HepG2 (cell line): ENCODE measurements at regions not wholly inside any gene's neighbourhood (a gene's known extent, or its start where the extent isn't known, plus 50 kb on each side); places are given as distances from the start of the nearest gene placed in this dataset.

Source experiments
- ATAC-seq: fragments of 200-7000 bp; cut with Tn5 transposase; 3 replicates; pipeline ENCODE4 v1.9.1; 2020; ENCODE audit warnings: mild to moderate bottlenecking, moderate library complexity
- BruUV-seq: library from RNA; stranded (reverse); fragments of 400-500 nt; replicated peaks from 2 replicates; lab custom pipeline; 2021; lab: Mats Ljungman, UMichigan
- CTCF ChIA-PET: fragments of 300-600 bp; formaldehyde crosslinking; extraction: SDS; loops from one replicate; lab custom pipeline; 2021; ENCODE audit warnings: low total read pairs, inconsistent platforms, low intra/inter-chr PET ratio; lab: Yijun Ruan, JAX
- POLR2A ChIA-PET: fragments of 350-600 bp; sonication (Branson Sonifier 250); formaldehyde crosslinking; loops from one replicate; lab custom pipeline; 2020; ENCODE audit warnings: antibody characterized with exemption, inconsistent platforms; lab: Yijun Ruan, JAX
- DNase-seq: peaks from one replicate; pipeline ENCODE4 v3.0.0-alpha.2; 2015; ENCODE audit warnings: low spot score
- FAIRE-seq: peaks from 3 replicates; lab custom pipeline; 2011; peaks lifted over from hg19 to GRCh38; lab: Jason Lieb, UNC
- H2AFZ ChIP-seq: one replicate; pipeline ENCODE4 v1.6.1; 2011; ENCODE audit warnings: low read length, inconsistent platforms
- H3K27ac ChIP-seq: fragments of 300-600 bp; 3 replicates; pipeline ENCODE4 v1.8.0; 2011; ENCODE audit warnings: mixed run types, mild to moderate bottlenecking, mixed read lengths, low read length, inconsistent platforms; ENCODE audit not compliant: insufficient read depth; ENCODE audit errors: extremely low read length
- H3K27me3 ChIP-seq, 2 experiments: fragments of 200-600 bp in 1 of 2; 2 replicates in 1 of 2; 3 replicates in 1 of 2; pipeline versions ENCODE4 v1.6.0 to v1.8.0; 2011; ENCODE audit warnings: low read length in 2 of 2, mild to moderate bottlenecking in 2 of 2, moderate library complexity in 2 of 2, inconsistent platforms in 1 of 2; ENCODE audit not compliant: insufficient read depth in 2 of 2, control insufficient read depth in 1 of 2
- H3K36me3 ChIP-seq, 2 experiments: fragments of 200-600 bp in 1 of 2; replicated peaks in 1 of 2; 2 replicates in 1 of 2; 3 replicates in 1 of 2; pipeline versions ENCODE4 v1.5.1 to v1.8.0; 2011; ENCODE audit warnings: low read length in 2 of 2, inconsistent platforms in 1 of 2; ENCODE audit not compliant: insufficient read depth in 2 of 2, control insufficient read depth in 1 of 2
- H3K4me1 ChIP-seq: 2 replicates; pipeline ENCODE4 v1.5.1; 2012; ENCODE audit warnings: low read length, inconsistent platforms; ENCODE audit not compliant: insufficient read depth
- H3K4me2 ChIP-seq: 2 replicates; pipeline ENCODE4 v1.6.0; 2011; ENCODE audit warnings: low read depth, low read length, inconsistent platforms
- H3K4me3 ChIP-seq, 3 experiments: fragments of 200-600 bp in 1 of 3; sonication (generic), shearing (Covaris generic) in 1 of 3; replicated peaks in 1 of 3; 2 replicates each; pipeline ENCODE4 v1.5.1; 2011 to 2016; ENCODE audit warnings: low read length in 3 of 3, inconsistent platforms in 2 of 3, low read depth in 2 of 3, mild to moderate bottlenecking in 2 of 3, control low read depth in 1 of 3, mixed read lengths in 1 of 3; ENCODE audit not compliant: insufficient read depth in 1 of 3
- H3K79me2 ChIP-seq: one replicate; pipeline ENCODE4 v1.6.1; 2011; ENCODE audit warnings: low read length, inconsistent platforms; ENCODE audit not compliant: insufficient read depth
- H3K9ac ChIP-seq: 2 replicates; pipeline ENCODE4 v1.6.0; 2011; ENCODE audit warnings: mild to moderate bottlenecking, low read depth, low read length, inconsistent platforms; ENCODE audit not compliant: insufficient read depth
- H3K9me3 ChIP-seq: 2 replicates; pipeline ENCODE4 v1.5.1; 2012; ENCODE audit warnings: mild to moderate bottlenecking, low read length
- H4K20me1 ChIP-seq: 2 replicates; pipeline ENCODE4 v1.6.0; 2011; ENCODE audit warnings: inconsistent platforms, mild to moderate bottlenecking, low read length, moderate library complexity; ENCODE audit not compliant: insufficient read depth
- CBX5 ChIP-seq: sonication (generic); formaldehyde crosslinking; IDR thresholded peaks from 2 replicates; pipeline ENCODE4 v1.4.0; 2020; ENCODE audit warnings: missing genetic modification reagents, borderline replicate concordance
- CHCHD3 ChIP-seq: sonication (generic); formaldehyde crosslinking; IDR thresholded peaks from 2 replicates; pipeline ENCODE4 v1.8.0; 2022; ENCODE audit warnings: mild to moderate bottlenecking, missing genetic modification reagents, moderate library complexity
- KDM1A ChIP-seq: IDR thresholded peaks from 2 replicates; pipeline ENCODE4 v1.6.1; 2016; ENCODE audit warnings: missing compliant biosample characterization
- RAD51 ChIP-seq: fragments of 450-650 bp; IDR thresholded peaks from 2 replicates; pipeline ENCODE4 v1.6.1; 2016; ENCODE audit warnings: borderline replicate concordance
- SETDB1 ChIP-seq: sonication (generic); formaldehyde crosslinking; IDR thresholded peaks from 2 replicates; pipeline ENCODE4 v1.5.1; 2020; ENCODE audit warnings: missing genetic modification reagents, mild to moderate bottlenecking, borderline replicate concordance
- ZNF674 ChIP-seq: sonication (generic); formaldehyde crosslinking; IDR thresholded peaks from 2 replicates; pipeline ENCODE4 v1.5.0; 2020; ENCODE audit warnings: low read depth, mild to moderate bottlenecking, missing genetic modification reagents
- ZNF761 ChIP-seq: sonication (generic); formaldehyde crosslinking; conservative IDR thresholded peaks from 2 replicates; pipeline ENCODE4 v1.4.0; 2020; ENCODE audit warnings: mild to moderate bottlenecking, missing genetic modification reagents
- WGBS: methylation state at CpG from one replicate; pipeline ENCODE4 v1.1.6; 2017; ENCODE audit warnings: low lambda C conversion rate; 5-methylcytosine and 5-hydroxymethylcytosine counted together
- in situ Hi-C: cut with HindIII; loops from 2 replicates; pipeline ENCODE4 v1.10.0; 2017; ENCODE audit warnings: low pct_unique_long_range_greater_than_20kb; ENCODE audit not compliant: extremely low pct_ligation_motif_present
- intact Hi-C: fragments of 100-400 bp; cut with micrococcal nuclease; formaldehyde crosslinking; loops from one replicate; pipeline ENCODE4 v1.10.0; 2022; ENCODE audit not compliant: unreplicated experiment
- TF ChIP-seq, protein P1 (sequence below): sonication (generic); formaldehyde crosslinking; conservative IDR thresholded peaks from 2 replicates; pipeline ENCODE4 v1.8.0; 2022; ENCODE audit warnings: low read depth, missing genetic modification reagents
- TF ChIP-seq, protein P2 (sequence below): conservative IDR thresholded peaks from 2 replicates; pipeline ENCODE4 v1.6.1; 2018; ENCODE audit warnings: missing genetic modification reagents
- TF ChIP-seq, protein P3 (sequence below): sonication (generic); formaldehyde crosslinking; conservative IDR thresholded peaks from 2 replicates; pipeline ENCODE4 v1.4.0; 2020; ENCODE audit warnings: missing genetic modification reagents
- TF ChIP-seq, protein P4 (sequence below): sonication (generic); formaldehyde crosslinking; IDR thresholded peaks from 2 replicates; pipeline ENCODE4 v1.8.0; 2022; ENCODE audit warnings: missing genetic modification reagents, mild to moderate bottlenecking, inconsistent platforms, borderline replicate concordance

DNA sequence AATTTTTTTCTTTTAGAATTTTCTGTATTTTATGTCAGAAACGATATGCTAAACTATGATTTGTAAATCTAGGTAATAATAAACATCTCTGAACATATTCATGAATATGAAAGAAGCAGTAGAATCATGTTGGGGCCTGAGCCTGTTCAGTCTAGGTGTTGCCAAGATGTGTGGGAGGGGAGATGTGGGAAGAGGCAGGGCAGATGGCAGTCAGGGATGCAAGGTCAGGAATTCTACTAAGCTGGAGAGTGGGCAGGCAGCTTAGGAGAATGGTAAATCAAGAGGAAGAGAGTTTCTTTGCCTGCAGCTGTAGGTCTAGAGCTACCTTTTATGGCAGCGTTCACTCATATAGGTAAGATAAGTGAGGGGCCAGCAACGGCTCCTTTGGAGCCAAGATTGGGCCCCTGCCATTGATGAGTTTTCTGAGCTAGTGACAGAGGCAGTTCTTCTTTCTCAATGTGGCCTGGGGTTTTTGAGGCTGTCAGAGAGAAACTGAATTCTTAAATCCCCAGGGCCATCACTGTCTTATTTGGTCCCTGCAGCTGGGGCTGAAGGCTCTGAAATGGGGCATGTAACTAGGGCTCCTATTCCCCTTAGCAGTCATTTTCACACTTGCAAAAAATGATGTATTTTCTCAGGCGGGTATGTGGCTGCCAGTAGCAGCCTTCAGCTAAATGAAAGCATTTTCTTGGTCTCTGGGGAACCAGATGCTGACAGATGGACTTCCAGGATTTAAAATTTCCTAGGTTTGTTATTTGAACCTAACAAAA is 232.8 kb downstream of the PIK3C3 start:
- BruUV-seq: no TSS peak
- in situ Hi-C loops: no loop called here
- no peaks in the 10 kb centered on the region for H4K20me1 ChIP-seq
- ATAC-seq (no peak), FAIRE-seq (no peak), DNase-seq (no peak)
- CTCF ChIA-PET: no interaction called here
- H3K79me2 ChIP-seq: no peaks in the 10 kb centered on the region
- WGBS: 60% methylated on average over 4 of the region's 4 CpGs
- H2AFZ ChIP-seq: no peak overlapping the region
- H3K9me3 ChIP-seq: peaks cover 6% of the 10 kb centered on the region; the same call in 1 of the 2 replicates
- no peak overlapping the region for H3K9ac ChIP-seq
- H3K4me1 ChIP-seq: peaks cover 6% of the 10 kb centered on the region
- no peak overlapping the region for H3K4me2 ChIP-seq
- no peak overlapping the region for H3K27ac ChIP-seq
- H3K27me3 ChIP-seq: no peaks in the 10 kb centered on the region
- H3K4me3 ChIP-seq: no peak overlapping the region
- H3K36me3 ChIP-seq: no peaks in the 10 kb centered on the region
- intact Hi-C loops: no loop called here
- POLR2A ChIA-PET: no interaction called here
- TF ChIP-seq, protein P1, sequence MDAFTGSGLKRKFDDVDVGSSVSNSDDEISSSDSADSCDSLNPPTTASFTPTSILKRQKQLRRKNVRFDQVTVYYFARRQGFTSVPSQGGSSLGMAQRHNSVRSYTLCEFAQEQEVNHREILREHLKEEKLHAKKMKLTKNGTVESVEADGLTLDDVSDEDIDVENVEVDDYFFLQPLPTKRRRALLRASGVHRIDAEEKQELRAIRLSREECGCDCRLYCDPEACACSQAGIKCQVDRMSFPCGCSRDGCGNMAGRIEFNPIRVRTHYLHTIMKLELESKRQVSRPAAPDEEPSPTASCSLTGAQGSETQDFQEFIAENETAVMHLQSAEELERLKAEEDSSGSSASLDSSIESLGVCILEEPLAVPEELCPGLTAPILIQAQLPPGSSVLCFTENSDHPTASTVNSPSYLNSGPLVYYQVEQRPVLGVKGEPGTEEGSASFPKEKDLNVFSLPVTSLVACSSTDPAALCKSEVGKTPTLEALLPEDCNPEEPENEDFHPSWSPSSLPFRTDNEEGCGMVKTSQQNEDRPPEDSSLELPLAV (CRISPR knock-in tag): no peak
- TF ChIP-seq CBX5 (CRISPR knock-in tag): no peak
- no peak for TF ChIP-seq CHCHD3 (CRISPR knock-in tag)
- TF ChIP-seq, protein P2, sequence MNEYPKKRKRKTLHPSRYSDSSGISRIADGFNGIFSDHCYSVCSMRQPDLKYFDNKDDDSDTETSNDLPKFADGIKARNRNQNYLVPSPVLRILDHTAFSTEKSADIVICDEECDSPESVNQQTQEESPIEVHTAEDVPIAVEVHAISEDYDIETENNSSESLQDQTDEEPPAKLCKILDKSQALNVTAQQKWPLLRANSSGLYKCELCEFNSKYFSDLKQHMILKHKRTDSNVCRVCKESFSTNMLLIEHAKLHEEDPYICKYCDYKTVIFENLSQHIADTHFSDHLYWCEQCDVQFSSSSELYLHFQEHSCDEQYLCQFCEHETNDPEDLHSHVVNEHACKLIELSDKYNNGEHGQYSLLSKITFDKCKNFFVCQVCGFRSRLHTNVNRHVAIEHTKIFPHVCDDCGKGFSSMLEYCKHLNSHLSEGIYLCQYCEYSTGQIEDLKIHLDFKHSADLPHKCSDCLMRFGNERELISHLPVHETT (CRISPR knock-in tag): no peak
- no peak for TF ChIP-seq ZNF674 (CRISPR knock-in tag)
- TF ChIP-seq SETDB1: no peak
- no peak for TF ChIP-seq RAD51
- TF ChIP-seq, protein P3, sequence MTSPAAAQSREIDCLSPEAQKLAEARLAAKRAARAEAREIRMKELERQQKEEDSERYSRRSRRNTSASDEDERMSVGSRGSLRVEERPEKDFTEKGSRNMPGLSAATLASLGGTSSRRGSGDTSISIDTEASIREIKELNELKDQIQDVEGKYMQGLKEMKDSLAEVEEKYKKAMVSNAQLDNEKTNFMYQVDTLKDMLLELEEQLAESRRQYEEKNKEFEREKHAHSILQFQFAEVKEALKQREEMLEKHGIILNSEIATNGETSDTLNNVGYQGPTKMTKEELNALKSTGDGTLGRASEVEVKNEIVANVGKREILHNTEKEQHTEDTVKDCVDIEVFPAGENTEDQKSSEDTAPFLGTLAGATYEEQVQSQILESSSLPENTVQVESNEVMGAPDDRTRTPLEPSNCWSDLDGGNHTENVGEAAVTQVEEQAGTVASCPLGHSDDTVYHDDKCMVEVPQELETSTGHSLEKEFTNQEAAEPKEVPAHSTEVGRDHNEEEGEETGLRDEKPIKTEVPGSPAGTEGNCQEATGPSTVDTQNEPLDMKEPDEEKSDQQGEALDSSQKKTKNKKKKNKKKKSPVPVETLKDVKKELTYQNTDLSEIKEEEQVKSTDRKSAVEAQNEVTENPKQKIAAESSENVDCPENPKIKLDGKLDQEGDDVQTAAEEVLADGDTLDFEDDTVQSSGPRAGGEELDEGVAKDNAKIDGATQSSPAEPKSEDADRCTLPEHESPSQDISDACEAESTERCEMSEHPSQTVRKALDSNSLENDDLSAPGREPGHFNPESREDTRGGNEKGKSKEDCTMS: no peak
- TF ChIP-seq, protein P4, sequence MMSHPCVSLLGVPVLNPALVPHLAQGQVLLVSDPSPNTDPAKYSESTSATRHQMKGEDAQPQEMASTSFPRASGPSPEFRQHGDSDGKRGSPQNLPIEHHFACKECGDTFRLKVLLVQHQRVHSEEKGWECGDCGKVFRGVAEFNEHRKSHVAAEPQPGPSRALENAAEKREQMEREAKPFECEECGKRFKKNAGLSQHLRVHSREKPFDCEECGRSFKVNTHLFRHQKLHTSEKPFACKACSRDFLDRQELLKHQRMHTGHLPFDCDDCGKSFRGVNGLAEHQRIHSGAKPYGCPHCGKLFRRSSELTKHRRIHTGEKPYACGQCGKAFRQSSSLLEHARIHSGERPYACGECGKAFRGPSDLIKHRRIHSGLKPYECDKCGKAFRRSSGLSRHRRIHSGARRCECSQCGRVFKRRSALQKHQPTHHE (CRISPR knock-in tag): no peak
- no peak for TF ChIP-seq KDM1A (CRISPR knock-in tag)
- TF ChIP-seq ZNF761 (CRISPR knock-in tag): no peak
